ENCODE measurements at regions not wholly inside any gene's neighbourhood (a gene's known extent, or its start where the extent isn't known, plus 50 kb on each side); places are given as distances from the start of the nearest gene placed in this dataset.

- Histone ChIP-seq H3K4me2 (ENCODE audit: extremely low read depth, insufficient read depth, low read length) (no peak overlapping the region), H4K20me1 (ENCODE audit: control insufficient read depth, extremely low read depth, insufficient read depth, low read length) (no peaks in the 10 kb centered on the region), H3K9me3 (ENCODE audit: control insufficient read depth, insufficient read depth, low read depth, low read length) (no peaks in the 10 kb centered on the region), H3K4me1 (ENCODE audit: control insufficient read depth, extremely low read depth, insufficient read depth, low read length) (no peaks in the 10 kb centered on the region), H3K9ac (ENCODE audit: insufficient read depth, low read length) (no peak overlapping the region), H3K4me3 (replicated peaks in 1 of 4; ENCODE audit: control extremely low read depth in 1 of 4, insufficient read depth in 1 of 4, low read depth in 3 of 4, low read length in 4 of 4) (no peak overlapping the region), H3K27me3 (ENCODE audit: control insufficient read depth, insufficient read depth, low read length) (no peaks in the 10 kb centered on the region), H3K36me3 (ENCODE audit: control insufficient read depth, insufficient read depth, low read length) (no peaks in the 10 kb centered on the region), H3K27ac (ENCODE audit: insufficient read depth, low read length) (no peak overlapping the region), H3K79me2 (ENCODE audit: control insufficient read depth, insufficient read depth, low read length) (no peaks in the 10 kb centered on the region), H2AFZ (ENCODE audit: low read length) (no peak overlapping the region)
- DNase-seq (ENCODE audit: low read depth in 2 of 2): no peak
- TF ChIP-seq EZH2 (IDR thresholded peaks at IDR 0.05; ENCODE audit: low read length, missing control alignments): no peak
- TF ChIP-seq, protein P1, sequence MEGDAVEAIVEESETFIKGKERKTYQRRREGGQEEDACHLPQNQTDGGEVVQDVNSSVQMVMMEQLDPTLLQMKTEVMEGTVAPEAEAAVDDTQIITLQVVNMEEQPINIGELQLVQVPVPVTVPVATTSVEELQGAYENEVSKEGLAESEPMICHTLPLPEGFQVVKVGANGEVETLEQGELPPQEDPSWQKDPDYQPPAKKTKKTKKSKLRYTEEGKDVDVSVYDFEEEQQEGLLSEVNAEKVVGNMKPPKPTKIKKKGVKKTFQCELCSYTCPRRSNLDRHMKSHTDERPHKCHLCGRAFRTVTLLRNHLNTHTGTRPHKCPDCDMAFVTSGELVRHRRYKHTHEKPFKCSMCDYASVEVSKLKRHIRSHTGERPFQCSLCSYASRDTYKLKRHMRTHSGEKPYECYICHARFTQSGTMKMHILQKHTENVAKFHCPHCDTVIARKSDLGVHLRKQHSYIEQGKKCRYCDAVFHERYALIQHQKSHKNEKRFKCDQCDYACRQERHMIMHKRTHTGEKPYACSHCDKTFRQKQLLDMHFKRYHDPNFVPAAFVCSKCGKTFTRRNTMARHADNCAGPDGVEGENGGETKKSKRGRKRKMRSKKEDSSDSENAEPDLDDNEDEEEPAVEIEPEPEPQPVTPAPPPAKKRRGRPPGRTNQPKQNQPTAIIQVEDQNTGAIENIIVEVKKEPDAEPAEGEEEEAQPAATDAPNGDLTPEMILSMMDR (conservative IDR thresholded peaks at IDR 0.05 in 1 of 2, IDR thresholded peaks at IDR 0.05 in 1 of 2; ENCODE audit: low read depth in 1 of 2, low read length in 2 of 2): no peak
Observed at GRCh38 chr2:155871940-155872339, 460.6 kb downstream of the NR4A2 start.

- Histone ChIP-seq H3K79me2 (ENCODE audit: control insufficient read depth, insufficient read depth, low read length) (no peaks in the 10 kb centered on the region), H3K27me3 (ENCODE audit: control insufficient read depth, insufficient read depth, low read length) (no peaks in the 10 kb centered on the region), H2AFZ (ENCODE audit: low read length) (no peak overlapping the region), H3K9me3 (ENCODE audit: control insufficient read depth, insufficient read depth, low read depth, low read length) (no peaks in the 10 kb centered on the region), H4K20me1 (ENCODE audit: control insufficient read depth, extremely low read depth, insufficient read depth, low read length) (no peaks in the 10 kb centered on the region), H3K27ac (ENCODE audit: insufficient read depth, low read length) (no peak overlapping the region), H3K36me3 (ENCODE audit: control insufficient read depth, insufficient read depth, low read length) (no peaks in the 10 kb centered on the region), H3K4me1 (ENCODE audit: control insufficient read depth, extremely low read depth, insufficient read depth, low read length) (no peaks in the 10 kb centered on the region), H3K4me2 (ENCODE audit: extremely low read depth, insufficient read depth, low read length) (no peak overlapping the region), H3K9ac (ENCODE audit: insufficient read depth, low read length) (no peak overlapping the region), H3K4me3 (replicated peaks in 1 of 4; ENCODE audit: control extremely low read depth in 1 of 4, insufficient read depth in 1 of 4, low read depth in 3 of 4, low read length in 4 of 4) (no peak overlapping the region)
- no peak for DNase-seq (ENCODE audit: low read depth in 2 of 2)
- TF ChIP-seq, protein P1 (conservative IDR thresholded peaks at IDR 0.05 in 1 of 2, IDR thresholded peaks at IDR 0.05 in 1 of 2; ENCODE audit: low read depth in 1 of 2, low read length in 2 of 2): no peak
- no peak for TF ChIP-seq EZH2 (IDR thresholded peaks at IDR 0.05; ENCODE audit: low read length, missing control alignments)
Observed at GRCh38 chr2:155867564-155867963, 465.0 kb downstream of the NR4A2 start.

GRCh38 chr2:155866477-155866876, 466.0 kb downstream of the NR4A2 start:
- DNase-seq (ENCODE audit: low read depth in 2 of 2): no peak
- Histone ChIP-seq H3K27ac (ENCODE audit: insufficient read depth, low read length) (no peak overlapping the region), H3K9ac (ENCODE audit: insufficient read depth, low read length) (no peak overlapping the region), H3K4me3 (replicated peaks in 1 of 4; ENCODE audit: control extremely low read depth in 1 of 4, insufficient read depth in 1 of 4, low read depth in 3 of 4, low read length in 4 of 4) (no peak overlapping the region), H3K4me1 (ENCODE audit: control insufficient read depth, extremely low read depth, insufficient read depth, low read length) (no peaks in the 10 kb centered on the region), H4K20me1 (ENCODE audit: control insufficient read depth, extremely low read depth, insufficient read depth, low read length) (no peaks in the 10 kb centered on the region), H3K9me3 (ENCODE audit: control insufficient read depth, insufficient read depth, low read depth, low read length) (no peaks in the 10 kb centered on the region), H3K27me3 (ENCODE audit: control insufficient read depth, insufficient read depth, low read length) (no peaks in the 10 kb centered on the region), H2AFZ (ENCODE audit: low read length) (no peak overlapping the region), H3K4me2 (ENCODE audit: extremely low read depth, insufficient read depth, low read length) (no peak overlapping the region), H3K79me2 (ENCODE audit: control insufficient read depth, insufficient read depth, low read length) (no peaks in the 10 kb centered on the region), H3K36me3 (ENCODE audit: control insufficient read depth, insufficient read depth, low read length) (no peaks in the 10 kb centered on the region)
- TF ChIP-seq EZH2 (IDR thresholded peaks at IDR 0.05; ENCODE audit: low read length, missing control alignments): no peak
- TF ChIP-seq, protein P1 (conservative IDR thresholded peaks at IDR 0.05 in 1 of 2, IDR thresholded peaks at IDR 0.05 in 1 of 2; ENCODE audit: low read depth in 1 of 2, low read length in 2 of 2): no peak

All from fibroblast of lung (primary cell).